GM19351 (cell line): ENCODE measurements at regions not wholly inside any gene's neighbourhood (a gene's known extent, or its start where the extent isn't known, plus 50 kb on each side); places are given as distances from the start of the nearest gene placed in this dataset.

Experiments used
- ATAC-seq: cut with Tn5 transposase; IDR thresholded peaks from one replicate; pipeline ENCODE4 v1.9.1; 2021; ENCODE audit warnings: mild to moderate bottlenecking, moderate library complexity; ENCODE audit not compliant: unreplicated experiment

- no peak for ATAC-seq
Observed at GRCh38 chr3:55413236-55413635, 73.9 kb downstream of the WNT5A start.

GRCh38 chr3:55412545-55412944, 74.6 kb downstream of the WNT5A start:
- ATAC-seq: no peak

- ATAC-seq: no peak
Observed at GRCh38 chr3:55409806-55410205, 77.3 kb downstream of the WNT5A start.

GRCh38 chr3:55408193-55408826, 78.8 kb downstream of the WNT5A start:
- no peak for ATAC-seq

- ATAC-seq: no peak
Observed at GRCh38 chr3:55407426-55407820, 79.7 kb downstream of the WNT5A start.

- no peak for ATAC-seq
Observed at GRCh38 chr3:55406696-55407425, 80.2 kb downstream of the WNT5A start.

GRCh38 chr3:55405436-55405835, 81.7 kb downstream of the WNT5A start:
- ATAC-seq: no peak

- ATAC-seq: no peak
Observed at GRCh38 chr3:55402886-55403609, 84.1 kb downstream of the WNT5A start.

- no peak for ATAC-seq
Observed at GRCh38 chr3:55380561-55380960, 106.5 kb downstream of the WNT5A start.

GRCh38 chr3:55376753-55377347, 110.3 kb downstream of the WNT5A start:
- ATAC-seq: peak; percentile 47

GRCh38 chr3:55373423-55373822, 113.7 kb downstream of the WNT5A start:
- no peak for ATAC-seq

- no peak for ATAC-seq
Observed at GRCh38 chr3:55370272-55370671, 116.8 kb downstream of the WNT5A start.

GRCh38 chr3:55369141-55369847, 117.8 kb downstream of the WNT5A start:
- no peak for ATAC-seq

GRCh38 chr3:55368366-55368765, 118.7 kb downstream of the WNT5A start:
- ATAC-seq: no peak

- no peak for ATAC-seq
Observed at GRCh38 chr3:55367384-55367783, 119.7 kb downstream of the WNT5A start.

GRCh38 chr3:55364421-55364820, 122.7 kb downstream of the WNT5A start:
- ATAC-seq: no peak

- no peak for ATAC-seq
Observed at GRCh38 chr3:55362210-55362960, 124.7 kb downstream of the WNT5A start.

- no peak for ATAC-seq
Observed at GRCh38 chr3:55357796-55358195, 129.3 kb downstream of the WNT5A start.

GRCh38 chr3:55352668-55353067, 134.4 kb downstream of the WNT5A start:
- ATAC-seq: no peak

GRCh38 chr3:55349851-55350250, 137.3 kb downstream of the WNT5A start:
- ATAC-seq: no peak
